SW480 (cell line): ENCODE measurements at regions not wholly inside any gene's neighbourhood (a gene's known extent, or its start where the extent isn't known, plus 50 kb on each side); places are given as distances from the start of the nearest gene placed in this dataset.

ENCODE experiments used
- DNase-seq: peaks from one replicate; pipeline ENCODE4 v3.0.0-alpha.2; 2016; ENCODE audit warnings: low spot score

- DNase-seq: no peak
These were observed 372.8 kb upstream of the TBL1XR1 start for GRCh38 chr3:177569875-177570657.

GRCh38 chr3:177571271-177571943 is 374.1 kb upstream of the TBL1XR1 start:
- DNase-seq: no peak

GRCh38 chr3:177571944-177572315 is 374.6 kb upstream of the TBL1XR1 start:
- DNase-seq: no peak

GRCh38 chr3:177574222-177574856 is 377.1 kb upstream of the TBL1XR1 start:
- DNase-seq: peak; percentile 70

GRCh38 chr3:177576746-177577145 is 379.5 kb upstream of the TBL1XR1 start:
- no peak for DNase-seq

- DNase-seq: no peak
These were observed 381.2 kb upstream of the TBL1XR1 start for GRCh38 chr3:177578488-177578887.

- peak; percentile 32 for DNase-seq
These were observed 382.1 kb upstream of the TBL1XR1 start for GRCh38 chr3:177579419-177579818.

- no peak for DNase-seq
These were observed 383.2 kb upstream of the TBL1XR1 start for GRCh38 chr3:177580437-177580836.

GRCh38 chr3:177585271-177585670 is 388.0 kb upstream of the TBL1XR1 start:
- no peak for DNase-seq

GRCh38 chr3:177589041-177589650 is 391.9 kb upstream of the TBL1XR1 start:
- no peak for DNase-seq

GRCh38 chr3:177589911-177590381 is 392.7 kb upstream of the TBL1XR1 start:
- DNase-seq: peak; percentile 84

GRCh38 chr3:177590826-177591225 is 393.5 kb upstream of the TBL1XR1 start:
- DNase-seq: no peak

- peak; percentile 17 for DNase-seq
These were observed 394.1 kb upstream of the TBL1XR1 start for GRCh38 chr3:177591379-177591778.

GRCh38 chr3:177594096-177594495 is 396.8 kb upstream of the TBL1XR1 start:
- no peak for DNase-seq

GRCh38 chr3:177595530-177596188 is 398.4 kb upstream of the TBL1XR1 start:
- no peak for DNase-seq

- no peak for DNase-seq
These were observed 399.1 kb upstream of the TBL1XR1 start for GRCh38 chr3:177596248-177596815.

- no peak for DNase-seq
These were observed 399.6 kb upstream of the TBL1XR1 start for GRCh38 chr3:177596816-177597271.

GRCh38 chr3:177597311-177598096 is 400.2 kb upstream of the TBL1XR1 start:
- no peak for DNase-seq

- no peak for DNase-seq
These were observed 401.0 kb upstream of the TBL1XR1 start for GRCh38 chr3:177598097-177598833.

GRCh38 chr3:177599326-177599725 is 402.0 kb upstream of the TBL1XR1 start:
- no peak for DNase-seq
